ENCODE measurements at regions not wholly inside any gene's neighbourhood (a gene's known extent, or its start where the extent isn't known, plus 50 kb on each side); places are given as distances from the start of the nearest gene placed in this dataset.

DNA sequence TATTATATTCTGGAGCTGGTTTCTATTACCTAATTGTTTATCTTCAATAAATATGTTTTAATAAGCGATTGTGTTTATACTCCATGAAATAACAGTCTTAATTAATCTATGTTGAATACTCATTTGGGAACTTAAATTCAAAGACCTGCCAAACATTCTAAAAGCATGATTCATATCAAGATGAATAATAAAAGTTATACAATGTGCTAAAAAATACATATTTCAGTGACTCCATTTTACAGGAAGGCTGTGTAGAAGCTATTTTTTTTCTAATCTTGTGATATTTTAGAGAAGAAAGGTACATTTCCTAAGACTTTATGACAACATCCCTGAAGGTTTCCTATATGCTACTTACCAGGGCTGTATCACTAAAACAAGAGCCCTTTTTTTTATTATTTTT is 417.9 kb downstream of the NFIB start:
- no peak for DNase-seq

DNA sequence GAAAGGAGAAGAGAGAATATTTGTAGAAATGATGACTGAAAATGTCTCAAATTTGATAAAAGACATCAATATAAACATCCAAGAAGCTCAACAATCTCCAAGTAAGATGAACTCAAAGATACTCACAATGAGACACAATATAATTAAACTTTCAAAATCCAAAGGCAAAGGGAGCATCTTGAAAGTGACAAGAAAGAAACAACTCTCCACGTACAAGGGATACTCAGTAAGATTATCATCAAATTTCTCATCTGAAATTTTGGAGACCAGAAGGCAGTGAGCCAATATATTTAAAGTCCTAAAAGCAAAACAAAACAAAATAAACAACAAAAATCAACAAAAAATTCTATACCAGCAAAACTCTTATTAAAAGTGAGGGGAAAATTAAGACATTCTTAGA is 428.7 kb downstream of the NFIB start:
- no peak for DNase-seq

DNA sequence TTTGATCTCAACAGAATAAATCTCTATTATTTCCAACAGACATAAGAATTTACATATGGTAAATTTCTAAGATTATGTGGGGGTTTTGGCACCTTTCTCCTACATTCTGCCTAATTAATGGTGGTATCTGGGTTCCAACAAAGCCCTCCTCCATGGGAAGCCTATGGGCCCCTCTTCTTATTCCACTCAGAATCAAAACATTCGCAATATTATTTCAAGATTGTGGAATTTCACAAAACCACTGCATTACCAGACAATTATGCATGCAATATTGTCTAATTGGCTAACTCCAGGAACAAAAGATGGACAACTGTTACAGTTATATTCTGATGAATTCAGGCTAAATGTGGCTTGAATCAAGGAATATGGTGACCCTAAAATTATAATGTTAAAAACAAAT is 434.0 kb downstream of the NFIB start:
- no peak for DNase-seq

DNA sequence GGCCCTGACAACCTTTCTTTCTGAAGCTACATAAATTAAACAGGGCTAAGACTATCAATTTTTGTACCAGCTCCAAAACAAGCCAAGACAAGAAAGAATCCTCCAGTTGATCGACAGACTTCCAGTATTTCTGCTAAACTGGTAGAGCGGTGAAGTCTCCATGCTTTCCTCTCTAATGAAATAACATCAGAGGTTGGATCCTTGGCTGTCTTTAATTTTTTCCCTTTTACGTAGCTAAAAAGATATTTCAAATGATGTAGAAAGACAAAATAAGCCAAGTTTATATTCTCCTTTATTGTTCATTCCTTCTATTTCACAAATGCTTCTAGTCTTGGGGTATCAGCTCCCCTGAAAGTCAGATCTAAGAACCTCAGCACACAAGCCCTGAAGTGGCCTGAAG is 434.9 kb downstream of the NFIB start:
- no peak for DNase-seq

DNA sequence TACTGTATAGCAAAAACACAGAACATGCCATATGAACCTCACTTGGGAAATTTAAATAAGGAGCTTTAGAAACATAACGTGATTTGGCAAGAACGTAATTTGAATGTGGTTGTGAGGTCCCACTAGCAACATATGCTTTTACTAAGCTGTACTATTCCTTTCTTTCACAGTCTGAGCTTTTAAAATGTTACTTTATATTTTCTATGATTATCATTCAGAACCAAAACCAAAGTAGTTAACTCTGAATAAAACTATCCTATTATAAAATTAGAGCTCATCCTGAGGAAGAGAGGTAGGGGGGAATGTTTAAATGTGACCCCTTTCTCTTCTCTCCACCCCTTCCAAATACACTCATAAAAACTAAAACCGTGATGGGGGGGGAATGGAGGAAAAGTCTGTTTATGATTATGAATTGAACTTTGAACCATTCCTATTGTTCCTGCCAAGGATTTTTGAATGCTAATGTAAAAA is 435.7 kb downstream of the NFIB start:
- no peak for DNase-seq

DNA sequence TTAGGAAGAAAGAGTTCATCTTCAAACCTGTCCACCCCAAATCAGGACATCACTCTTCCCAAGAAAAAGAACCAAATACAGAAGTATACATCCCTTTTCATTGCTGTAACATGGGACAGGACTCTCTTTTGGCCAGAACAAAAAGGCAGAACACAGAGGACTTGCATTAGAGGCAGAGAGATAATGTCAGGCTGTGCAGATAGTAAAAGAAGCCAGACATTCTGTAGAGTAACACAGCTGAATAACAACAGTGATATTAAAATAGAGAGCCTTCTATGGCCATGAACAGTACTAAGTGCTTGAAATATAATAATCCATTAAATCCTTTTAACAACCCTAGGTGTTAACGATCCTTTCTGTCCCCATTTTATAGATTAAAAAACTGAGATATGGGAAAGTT is 437.2 kb downstream of the NFIB start:
- no peak for DNase-seq

DNA sequence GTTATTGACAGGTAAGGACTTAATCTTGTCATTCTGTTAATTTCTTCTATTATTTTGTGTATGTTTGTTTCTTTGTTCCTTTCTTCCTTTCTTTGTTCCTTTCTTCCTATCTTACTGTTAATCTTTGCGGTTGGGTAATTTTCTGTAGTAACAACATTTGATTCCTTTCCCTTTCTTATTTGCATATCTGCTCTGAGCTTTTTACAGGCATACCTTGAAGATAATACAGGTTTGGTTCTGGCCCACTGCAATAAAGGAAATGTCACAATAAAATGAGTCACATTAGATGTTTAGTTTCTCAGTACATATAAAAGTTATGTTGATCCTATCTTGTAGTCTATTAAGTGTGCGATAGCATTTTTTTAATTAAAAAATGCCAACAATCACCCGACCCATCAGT is 440.7 kb downstream of the NFIB start:
- DNase-seq = no peak

DNA sequence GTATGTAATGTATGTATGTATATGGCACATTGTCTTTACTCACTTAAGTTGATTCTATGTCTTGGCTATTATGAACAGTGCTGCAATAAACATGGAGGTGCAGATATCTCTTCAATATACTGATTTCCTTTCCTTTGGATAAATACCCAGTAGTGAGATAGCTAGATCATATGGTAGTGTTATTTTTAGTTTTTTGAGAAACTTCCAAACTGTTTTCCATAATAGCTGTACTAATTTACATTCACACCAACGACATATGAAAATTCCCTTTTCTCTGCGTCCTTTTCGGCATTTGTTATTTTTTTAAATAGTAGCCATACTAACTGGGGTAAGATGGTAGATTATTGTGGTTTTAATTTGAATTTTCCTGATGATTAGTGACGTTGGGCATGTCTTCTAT is 445.6 kb downstream of the NFIB start:
- no peak for DNase-seq

DNA sequence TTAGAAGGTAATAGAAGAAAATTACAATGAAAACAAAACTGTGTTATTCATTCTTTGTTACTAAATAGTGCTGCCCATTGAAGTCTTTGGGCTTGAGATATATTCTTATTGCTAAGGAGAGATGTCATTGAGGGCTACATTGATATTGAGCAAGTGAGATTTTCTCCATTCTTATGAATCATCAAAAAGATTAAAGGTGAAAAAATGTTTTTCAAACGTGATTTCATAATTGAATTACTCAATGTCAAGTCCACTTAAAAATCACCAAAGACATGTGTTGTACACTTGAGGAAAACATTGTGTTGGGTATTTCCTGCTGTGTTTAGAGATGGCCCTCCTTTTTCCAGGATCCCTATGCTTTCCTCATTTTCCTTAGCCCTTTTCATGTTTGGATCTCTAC is 448.1 kb downstream of the NFIB start:
- no peak for DNase-seq

DNA sequence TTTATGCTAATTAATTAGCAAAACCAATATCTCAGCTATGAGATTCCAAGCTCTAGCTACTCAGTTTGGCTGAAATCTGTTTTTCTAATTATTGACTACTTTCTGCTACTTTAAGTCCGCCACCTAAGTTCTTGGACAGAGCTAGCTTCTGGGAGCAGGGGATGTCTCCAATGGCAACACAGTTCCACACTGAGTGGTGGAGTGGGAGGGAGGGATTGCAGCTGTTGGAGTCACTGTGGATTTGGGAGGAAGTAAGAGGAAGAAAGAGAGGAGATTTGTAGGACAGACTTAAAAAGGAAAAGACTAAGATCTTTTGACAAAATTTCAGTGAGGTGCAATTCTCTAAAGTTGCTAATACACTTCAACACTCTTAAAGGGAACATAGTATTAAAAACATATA is 450.8 kb downstream of the NFIB start:
- no peak for DNase-seq

DNA sequence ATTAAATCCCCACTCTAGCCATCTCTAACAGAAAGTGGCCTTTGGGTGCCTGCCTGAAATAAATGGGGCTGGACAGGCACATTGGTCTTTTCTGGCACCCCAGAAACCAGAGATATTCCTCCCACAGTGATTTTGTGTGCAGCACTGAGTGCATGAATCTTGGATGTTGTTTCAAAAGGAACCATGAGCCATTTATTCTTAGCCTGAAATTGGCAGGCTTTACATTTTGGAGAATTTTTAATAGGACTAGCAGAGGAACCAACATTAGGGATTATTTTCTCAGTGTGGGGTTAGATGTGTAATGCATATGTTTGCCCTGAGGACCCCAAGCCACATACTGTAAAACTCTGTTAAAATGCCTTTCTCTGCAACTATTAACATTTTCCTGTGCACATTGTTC is 451.3 kb downstream of the NFIB start:
- DNase-seq = no peak

DNA sequence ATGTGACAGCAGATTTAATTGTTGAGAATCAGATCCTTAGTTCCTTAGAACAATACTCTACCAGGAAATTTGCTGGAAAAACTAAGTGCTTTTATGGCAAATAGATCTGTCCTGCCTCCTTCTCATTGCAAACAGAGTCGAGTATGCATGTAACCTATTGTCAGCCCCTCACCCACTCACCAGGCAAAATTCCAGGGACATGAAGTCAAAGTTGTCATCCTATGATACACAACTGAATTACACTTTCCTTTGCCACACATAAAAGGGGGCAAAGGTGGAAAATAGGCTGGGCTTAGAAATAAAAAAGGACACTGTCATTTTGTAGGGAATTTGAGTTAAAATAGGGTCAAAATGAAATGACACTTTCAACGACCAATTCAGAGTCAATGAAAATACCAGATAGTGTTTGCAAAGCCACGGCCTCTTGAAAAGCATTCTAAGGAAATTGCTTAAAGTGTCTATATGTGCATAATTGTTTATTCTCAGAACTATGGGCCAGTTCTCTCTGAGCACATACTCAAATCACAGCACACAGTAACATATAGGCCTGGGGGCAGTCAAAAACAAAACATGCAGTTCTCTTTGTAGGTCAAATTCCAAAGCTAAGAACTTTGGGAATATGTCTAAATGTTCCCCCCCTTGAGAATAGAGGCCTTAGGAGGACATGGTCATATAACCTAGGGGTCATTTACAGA is 452.8 kb downstream of the NFIB start:
- DNase-seq = no peak

DNA sequence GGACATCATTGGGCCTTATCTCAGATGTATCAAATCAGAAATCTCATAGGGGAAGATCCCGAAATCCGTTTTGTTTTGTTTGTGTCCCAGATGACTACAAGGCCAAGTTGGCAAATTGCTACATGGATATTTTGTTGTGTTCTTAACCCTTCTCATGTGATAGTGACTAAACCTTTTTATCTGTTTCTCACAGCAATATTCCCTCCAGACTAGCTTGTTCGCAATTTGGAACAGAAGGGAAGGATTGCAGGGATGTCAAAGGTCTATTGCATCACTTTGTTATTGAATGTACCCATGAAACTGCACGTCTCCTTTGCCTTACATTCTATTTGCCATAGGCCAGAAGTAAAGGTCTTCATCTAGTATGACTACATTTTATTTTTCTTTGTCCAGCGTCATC is 453.9 kb downstream of the NFIB start:
- DNase-seq = no peak

DNA sequence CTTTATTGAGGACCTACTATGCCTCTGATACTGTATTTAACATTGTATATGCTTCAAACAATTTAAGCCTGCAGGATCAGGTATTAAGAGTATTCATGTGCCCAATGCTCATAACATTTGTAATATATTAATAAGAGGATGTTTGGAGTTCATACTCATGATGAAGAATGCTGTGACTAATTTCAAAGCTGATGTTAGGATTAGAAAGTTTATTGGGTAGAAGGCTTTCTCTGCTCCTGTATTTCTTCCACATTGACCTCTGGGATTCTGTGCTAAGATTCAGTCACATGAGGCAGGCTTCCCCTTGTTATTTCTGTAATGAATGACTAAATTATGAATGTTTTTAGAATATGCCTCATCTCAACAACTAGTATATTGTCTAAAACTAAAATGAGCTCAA is 456.4 kb downstream of the NFIB start:
- DNase-seq = peak; percentile 10

DNA sequence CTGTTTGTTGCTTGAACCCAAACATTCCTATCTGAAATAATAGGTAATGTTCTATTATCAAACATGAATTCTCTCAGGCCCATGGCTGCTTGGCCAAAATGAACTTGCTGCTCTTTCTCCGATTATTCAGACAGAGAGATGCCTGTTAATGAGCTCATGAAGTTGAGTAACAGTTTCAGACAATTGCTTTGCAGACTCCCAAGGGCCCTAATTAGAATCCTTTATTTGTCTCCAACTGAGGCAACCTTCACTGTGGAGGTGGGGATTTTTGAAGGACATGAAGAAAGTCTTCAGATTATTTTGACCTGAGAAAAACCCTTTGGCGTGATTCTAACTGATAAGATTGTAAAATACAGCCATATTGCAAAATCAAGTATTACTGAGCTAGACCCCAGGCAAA is 466.7 kb downstream of the NFIB start:
- no peak for DNase-seq

DNA sequence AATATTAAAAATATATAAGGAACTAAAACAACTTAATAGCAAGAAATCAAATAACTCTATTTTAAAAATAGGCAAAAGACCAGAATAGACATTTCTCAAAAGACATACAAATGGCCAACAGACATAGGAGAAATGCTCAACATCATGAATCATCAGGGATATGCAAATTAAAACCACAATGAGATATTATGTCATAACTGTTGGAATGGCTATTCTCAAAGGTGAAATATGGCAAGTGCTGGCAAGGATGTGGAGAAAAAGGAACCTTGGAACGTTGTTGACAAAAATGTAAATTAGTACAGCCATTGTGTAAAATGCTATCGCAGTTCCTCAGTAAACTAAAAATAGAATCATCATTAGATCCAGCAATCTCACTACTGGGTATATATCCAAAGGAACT is 468.5 kb downstream of the NFIB start:
- DNase-seq = peak; percentile 2

DNA sequence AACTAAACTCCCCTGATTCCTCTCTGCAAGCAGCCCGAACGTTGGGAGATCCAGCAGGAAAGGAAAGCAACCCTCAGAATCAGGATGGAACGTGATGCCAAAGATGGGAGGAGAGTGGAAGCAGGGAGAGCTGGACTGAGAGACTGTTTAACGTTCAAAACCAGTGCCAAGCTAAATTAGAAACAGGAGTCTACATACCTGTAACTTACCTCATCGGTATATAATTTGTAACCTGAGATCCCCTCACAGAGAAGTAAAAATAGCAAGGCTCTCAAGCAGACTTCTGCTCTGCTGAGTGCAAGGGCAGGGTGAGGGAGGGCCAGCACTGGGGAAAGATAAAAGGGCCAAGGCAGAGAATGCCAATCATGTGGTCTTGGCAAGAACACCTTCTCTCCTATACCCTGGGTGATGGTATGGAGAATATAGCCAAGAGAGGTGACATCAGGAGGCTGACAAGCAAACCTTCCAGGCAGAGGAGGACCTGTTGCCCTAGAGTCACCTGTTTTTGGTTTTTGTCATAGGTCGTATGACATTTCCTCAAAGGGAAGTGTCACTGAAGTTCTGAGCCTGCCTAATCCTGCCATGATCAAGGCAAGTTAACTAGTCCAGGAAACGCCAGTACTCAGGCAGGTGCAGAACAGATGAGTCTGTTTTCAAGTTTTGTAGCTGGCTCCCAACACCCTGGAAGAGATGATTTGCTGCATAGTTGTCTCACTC is 472.0 kb downstream of the NFIB start:
- DNase-seq = no peak

DNA sequence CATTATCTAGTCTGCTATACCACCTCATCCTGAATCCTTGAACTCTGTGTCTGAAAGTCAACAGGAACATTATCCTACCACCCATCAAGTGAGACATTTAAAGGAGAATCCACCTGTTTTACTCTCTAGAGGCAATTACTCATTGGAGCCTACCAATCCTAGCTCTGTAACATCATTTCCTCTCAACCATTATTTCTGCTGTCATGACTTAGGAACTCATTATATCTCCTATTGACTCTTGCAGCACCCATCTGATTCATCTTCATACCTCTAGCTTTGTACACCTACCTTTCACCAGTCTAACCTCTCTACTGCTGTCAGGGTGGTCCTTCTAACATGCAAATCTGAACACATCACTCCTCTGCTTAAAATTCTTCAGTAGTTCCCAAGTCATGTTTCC is 481.5 kb downstream of the NFIB start:
- DNase-seq = no peak

DNA sequence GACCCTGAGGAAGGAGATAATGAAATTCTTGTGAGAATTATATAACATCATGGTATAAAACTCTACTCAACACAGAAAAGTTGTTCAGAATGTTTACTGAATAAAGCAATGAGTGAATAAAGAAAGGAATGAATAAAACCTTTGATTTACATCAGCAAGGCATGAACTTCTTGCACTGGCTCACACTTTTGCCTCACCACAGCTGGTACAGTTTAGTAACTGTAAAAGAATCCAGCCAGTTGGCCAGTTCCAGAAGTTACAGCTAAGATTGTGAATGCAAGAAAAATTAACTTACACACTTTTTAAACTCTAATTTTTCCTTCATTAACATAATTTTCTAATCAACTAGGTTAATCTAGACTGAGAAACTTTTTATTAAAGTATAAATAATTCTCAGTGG is 490.9 kb downstream of the NFIB start:
- no peak for DNase-seq

DNA sequence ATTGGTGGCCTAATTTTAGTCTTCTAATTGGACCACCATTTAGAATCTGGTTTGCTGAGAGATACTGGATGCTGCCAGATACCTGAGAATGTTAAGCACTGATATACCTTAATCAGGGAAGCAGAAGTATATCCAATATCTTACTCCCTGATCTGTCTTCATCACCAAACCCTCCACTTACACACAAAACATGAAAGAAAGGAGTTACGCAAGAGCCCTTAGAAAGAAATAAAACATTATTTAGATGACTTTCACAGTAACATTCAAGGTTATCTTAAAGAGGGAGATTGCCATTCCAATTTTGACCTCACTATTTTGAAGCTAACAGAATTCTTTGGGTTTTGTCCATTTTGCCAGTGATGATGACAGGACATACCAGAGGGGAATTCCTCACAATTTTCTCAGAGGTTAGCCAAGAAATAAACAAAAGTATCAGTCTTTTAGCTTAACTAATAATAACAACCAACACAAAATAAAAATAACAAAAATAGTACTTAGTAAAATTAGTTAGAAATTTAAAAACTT is 496.1 kb downstream of the NFIB start:
- no peak for DNase-seq

DNA sequence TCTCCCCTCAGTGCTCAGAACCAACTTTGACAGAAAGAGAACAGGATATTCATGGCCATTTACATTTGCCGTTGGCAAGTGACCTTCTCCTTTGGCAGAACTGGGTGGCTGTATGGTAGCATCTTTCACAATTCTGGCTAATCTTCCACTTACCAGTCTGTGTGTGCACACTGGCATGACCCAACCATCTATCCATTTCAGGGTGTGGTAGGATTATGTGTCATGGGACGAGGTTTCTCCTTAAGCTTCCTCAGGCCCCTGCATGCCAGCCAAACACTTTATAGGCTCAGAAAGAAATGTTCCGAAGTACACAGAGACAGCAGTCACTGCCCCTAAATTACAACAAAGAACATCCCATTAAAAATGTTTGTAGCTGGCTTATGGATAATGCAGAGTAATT is 497.1 kb downstream of the NFIB start:
- no peak for DNase-seq

DNA sequence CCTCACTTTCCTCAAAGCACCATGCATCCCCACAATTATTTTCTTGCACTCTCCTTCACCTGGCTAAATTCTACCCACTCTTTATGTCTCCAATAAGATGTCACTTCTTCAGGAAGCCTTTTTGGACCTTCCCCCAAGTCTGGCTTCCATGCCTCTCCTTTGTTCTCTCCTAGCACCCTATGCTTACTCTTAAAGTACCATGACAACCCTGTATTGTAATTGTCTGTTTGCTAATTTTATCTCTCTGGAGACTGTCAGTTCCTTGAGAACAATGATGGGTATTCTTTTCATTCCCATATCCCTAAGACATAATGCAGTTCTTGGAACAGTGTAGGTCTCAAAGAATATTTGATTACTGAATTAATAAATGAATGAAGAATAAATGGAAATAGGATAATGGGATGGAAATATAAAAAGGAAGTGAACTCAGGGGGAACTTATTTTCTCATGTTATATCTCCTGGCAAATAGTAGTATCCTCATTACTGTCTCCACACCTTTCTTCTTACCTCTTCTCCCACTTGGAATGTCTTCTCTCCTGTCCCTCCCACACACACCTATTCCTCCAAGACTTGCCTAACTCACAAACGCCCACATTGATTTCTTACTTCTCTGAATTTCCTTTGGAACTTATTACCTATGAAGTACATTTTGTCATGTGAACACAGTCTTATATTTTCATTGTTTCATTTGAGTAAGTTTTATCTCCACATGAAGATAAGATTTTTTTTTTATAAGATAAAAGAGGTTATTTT is 499.1 kb downstream of the NFIB start:
- no peak for DNase-seq

DNA sequence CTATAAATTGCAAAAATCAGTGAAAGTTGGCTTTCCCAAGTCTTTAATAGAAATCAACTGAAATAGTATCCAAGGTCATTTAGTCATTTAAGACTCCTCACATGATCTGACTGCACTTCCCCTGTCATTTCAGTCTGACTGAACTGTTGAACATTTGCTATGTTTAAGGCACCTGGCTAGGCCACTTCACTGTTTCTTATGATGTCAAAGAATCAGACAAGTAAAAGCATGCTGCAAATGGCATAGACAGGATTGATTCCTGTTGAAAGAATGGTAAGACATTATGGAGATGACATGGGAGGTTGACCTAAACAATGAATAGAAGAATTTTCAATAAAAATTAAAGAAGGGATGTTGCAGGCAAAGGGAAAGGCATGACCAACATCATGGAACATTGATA is 502.1 kb downstream of the NFIB start:
- no peak for DNase-seq

DNA sequence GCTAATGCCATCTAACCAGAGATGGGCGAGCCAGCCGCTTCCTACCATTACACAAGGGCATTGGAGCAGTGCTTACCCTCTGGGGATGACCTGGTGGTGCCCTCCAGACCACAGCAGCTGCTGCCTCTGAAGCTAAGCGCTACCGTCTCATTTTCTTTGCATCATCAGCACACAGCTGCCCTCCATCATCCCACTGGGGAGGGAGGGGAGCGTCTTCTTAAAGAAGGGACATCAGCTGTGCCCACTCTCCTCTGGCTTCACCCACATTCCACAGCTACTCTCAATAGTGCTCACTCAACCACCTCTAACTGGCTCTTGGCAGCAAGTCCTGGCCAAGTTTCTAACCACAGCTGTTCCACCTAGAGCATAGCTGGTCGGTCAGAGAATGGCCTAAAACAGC is 503.4 kb downstream of the NFIB start:
- DNase-seq = no peak
